GM12892 (cell line): ENCODE measurements at regions not wholly inside any gene's neighbourhood (a gene's known extent, or its start where the extent isn't known, plus 50 kb on each side); places are given as distances from the start of the nearest gene placed in this dataset.

Experiments used
- POLR2A ChIP-seq: IDR thresholded peaks from 2 replicates; pipeline ENCODE4 v1.6.1; 2011; ENCODE audit warnings: low read depth, low read length, control low read depth
- POLR2AphosphoS5 ChIP-seq: IDR thresholded peaks from 2 replicates; pipeline ENCODE4 v1.6.1; 2011; ENCODE audit warnings: low read depth, low read length, control low read depth
- TAF1 ChIP-seq: IDR thresholded peaks from 2 replicates; pipeline ENCODE4 v1.6.1; 2011; ENCODE audit warnings: low read depth, mild to moderate bottlenecking, control low read depth, low read length, borderline replicate concordance

GRCh38 chr3:22908989-22909507, 294.1 kb upstream of the UBE2E2 start:
- no peak for TF ChIP-seq POLR2A
- no peak for TF ChIP-seq POLR2AphosphoS5
- no peak for TF ChIP-seq TAF1
